HEK293 (cell line): ENCODE measurements at regions not wholly inside any gene's neighbourhood (a gene's known extent, or its start where the extent isn't known, plus 50 kb on each side); places are given as distances from the start of the nearest gene placed in this dataset.

ENCODE experiments used
- CTCF ChIA-PET: fragments of 350-600 bp; formaldehyde crosslinking; extraction: SDS; loops from one replicate; lab custom pipeline; 2021; ENCODE audit warnings: antibody characterized with exemption; lab: Yijun Ruan, JAX
- POLR2A ChIA-PET: fragments of 300-600 bp; formaldehyde crosslinking; extraction: SDS; loops from one replicate; lab custom pipeline; 2020; ENCODE audit warnings: antibody characterized with exemption, inconsistent platforms; lab: Yijun Ruan, JAX
- H3K27ac ChIP-seq: fragments of 200-500 bp; sonication (Bioruptor generic); 2 replicates; pipeline ENCODE4 v1.5.1; 2014; ENCODE audit warnings: low read depth, low read length, control low read depth, inconsistent platforms; ENCODE audit errors: extremely low read depth
- H3K36me3 ChIP-seq, 2 experiments: fragments of 200-500 bp in 1 of 2; sonication (Bioruptor generic) in 1 of 2; 1 replicate in 1 of 2; 2 replicates in 1 of 2; pipeline ENCODE4 v1.5.1; 2014 to 2017; ENCODE audit warnings: inconsistent platforms in 2 of 2, low read length in 2 of 2; ENCODE audit not compliant: control insufficient read depth in 2 of 2, insufficient read depth in 1 of 2
- H3K4me1 ChIP-seq: fragments of 200-500 bp; sonication (Bioruptor generic); 2 replicates; pipeline ENCODE4 v1.5.1; 2014; ENCODE audit warnings: mild to moderate bottlenecking, low read length, inconsistent platforms; ENCODE audit not compliant: control insufficient read depth, insufficient read depth
- H3K4me3 ChIP-seq: 2 replicates; pipeline ENCODE4 v1.5.1; 2011; ENCODE audit warnings: low read depth, mild to moderate bottlenecking, control low read depth, low read length, moderate library complexity
- H3K9me3 ChIP-seq: fragments of 200-500 bp; sonication (Bioruptor generic); 2 replicates; pipeline ENCODE4 v1.5.1; 2014; ENCODE audit warnings: low read depth, low read length, inconsistent platforms; ENCODE audit not compliant: control insufficient read depth, insufficient read depth
- EGR2 ChIP-seq: fragments of 450-650 bp; formaldehyde crosslinking; IDR thresholded peaks from 2 replicates; pipeline ENCODE4 v1.5.1; 2016; ENCODE audit warnings: low read depth, missing biosample characterization, missing genetic modification characterization
- IKZF3 ChIP-seq: fragments of 450-650 bp; IDR thresholded peaks from 2 replicates; pipeline ENCODE4 v1.5.0; 2018; ENCODE audit warnings: missing biosample characterization, mild to moderate bottlenecking, missing genetic modification characterization, moderate library complexity
- MZF1 ChIP-seq: fragments of 450-650 bp; formaldehyde crosslinking; IDR thresholded peaks from 2 replicates; pipeline ENCODE4 v1.5.1; 2017; ENCODE audit warnings: missing biosample characterization, missing genetic modification characterization, borderline replicate concordance
- TCF7L2 ChIP-seq: IDR thresholded peaks from 2 replicates; pipeline ENCODE4 v1.6.1; 2011; ENCODE audit warnings: low read depth, mild to moderate bottlenecking, inconsistent platforms, low read length, moderate library complexity, borderline replicate concordance
- ZFP41 ChIP-seq: fragments of 450-650 bp; formaldehyde crosslinking; IDR thresholded peaks from 2 replicates; pipeline ENCODE4 v1.5.1; 2016; ENCODE audit warnings: missing biosample characterization, missing genetic modification characterization, borderline replicate concordance
- ZNF133 ChIP-seq: fragments of 450-650 bp; formaldehyde crosslinking; IDR thresholded peaks from 2 replicates; pipeline ENCODE4 v1.5.1; 2016; ENCODE audit warnings: missing biosample characterization, missing genetic modification characterization
- ZNF169 ChIP-seq: fragments of 450-650 bp; formaldehyde crosslinking; IDR thresholded peaks from 2 replicates; pipeline ENCODE4 v1.5.1; 2016; ENCODE audit warnings: missing biosample characterization, missing genetic modification characterization
- ZNF18 ChIP-seq: fragments of 450-650 bp; formaldehyde crosslinking; IDR thresholded peaks from 2 replicates; pipeline ENCODE4 v1.5.1; 2016; ENCODE audit warnings: missing biosample characterization, missing genetic modification characterization
- ZNF184 ChIP-seq: fragments of 450-650 bp; IDR thresholded peaks from 2 replicates; pipeline ENCODE4 v1.5.1; 2018; ENCODE audit warnings: missing biosample characterization, mild to moderate bottlenecking, missing genetic modification characterization
- ZNF211 ChIP-seq: fragments of 450-650 bp; formaldehyde crosslinking; IDR thresholded peaks from 2 replicates; pipeline ENCODE4 v1.5.1; 2016; ENCODE audit warnings: low read depth, missing biosample characterization, missing genetic modification characterization
- ZNF24 ChIP-seq: fragments of 450-650 bp; formaldehyde crosslinking; IDR thresholded peaks from 2 replicates; pipeline ENCODE4 v1.5.1; 2016; ENCODE audit warnings: missing biosample characterization, missing genetic modification characterization
- ZNF274 ChIP-seq, 2 experiments: fragments of 200-500 bp in 1 of 2; fragments of 450-650 bp in 1 of 2; sonication (Bioruptor generic) in 1 of 2; formaldehyde crosslinking in 1 of 2; IDR thresholded peaks; 2 replicates each; pipeline versions ENCODE4 v1.5.1 to v1.6.1; 2014 to 2016; ENCODE audit warnings: borderline replicate concordance in 1 of 2, inconsistent platforms in 1 of 2, low read length in 1 of 2, missing biosample characterization in 1 of 2, missing genetic modification characterization in 1 of 2
- ZNF280C ChIP-seq: fragments of 450-650 bp; formaldehyde crosslinking; IDR thresholded peaks from 2 replicates; pipeline ENCODE4 v1.5.1; 2016; ENCODE audit warnings: missing biosample characterization, missing genetic modification characterization
- ZNF350 ChIP-seq: fragments of 450-650 bp; formaldehyde crosslinking; IDR thresholded peaks from 2 replicates; pipeline ENCODE4 v1.5.0; 2017; ENCODE audit warnings: missing biosample characterization, mild to moderate bottlenecking, missing genetic modification characterization
- ZNF37A ChIP-seq: fragments of 450-650 bp; IDR thresholded peaks from 2 replicates; pipeline ENCODE4 v1.5.1; 2018; ENCODE audit warnings: missing biosample characterization, missing genetic modification characterization
- ZNF548 ChIP-seq: fragments of 450-650 bp; formaldehyde crosslinking; IDR thresholded peaks from 2 replicates; pipeline ENCODE4 v1.5.1; 2016; ENCODE audit warnings: missing biosample characterization, missing genetic modification characterization
- ZNF677 ChIP-seq: fragments of 450-650 bp; IDR thresholded peaks from 2 replicates; pipeline ENCODE4 v1.5.0; 2018; ENCODE audit warnings: missing biosample characterization, mild to moderate bottlenecking, missing genetic modification characterization, moderate library complexity
- ZNF785 ChIP-seq: fragments of 450-650 bp; formaldehyde crosslinking; IDR thresholded peaks from 2 replicates; pipeline ENCODE4 v1.5.1; 2016; ENCODE audit warnings: missing biosample characterization, missing genetic modification characterization

GRCh38 chr2:380221-380620 is 92.3 kb upstream of the ALKAL2 start:
- CTCF ChIA-PET = no interaction called here

GRCh38 chr2:379778-380177 is 91.9 kb upstream of the ALKAL2 start:
- no peaks in the 10 kb centered on the region for H3K36me3 ChIP-seq
- H3K4me1 ChIP-seq = no peaks in the 10 kb centered on the region; the same call in 1 of the 2 replicates
- H3K27ac ChIP-seq = no peak overlapping the region
- no peak for TF ChIP-seq ZFP41
- no peak for TF ChIP-seq ZNF169 (tag by site-specific recombination)
- no peak for TF ChIP-seq IKZF3 (tag by site-specific recombination)
- TF ChIP-seq ZNF350 (tag by site-specific recombination) = no peak
- no peak for TF ChIP-seq ZNF677 (tag by site-specific recombination)
- TF ChIP-seq ZNF280C (tag by site-specific recombination) = no peak
- ChIA-PET CTCF (no interaction called here), POLR2A (interaction anchor here (0.6 kb wide), 1 partner anchor 298 kb away, joined by 4 read pairs; no protein-coding TSS in a partner anchor)
- no peaks in the 10 kb centered on the region for H3K9me3 ChIP-seq
- no peak overlapping the region for H3K4me3 ChIP-seq

More at GRCh38 chr2:380221-380620, 92.3 kb upstream of the ALKAL2 start:
- H3K9me3 ChIP-seq = no peaks in the 10 kb centered on the region
- no peaks in the 10 kb centered on the region; the same call in 1 of the 2 replicates for H3K4me1 ChIP-seq
- no peak overlapping the region for H3K4me3 ChIP-seq
- H3K27ac ChIP-seq = no peak overlapping the region
- H3K36me3 ChIP-seq = no peaks in the 10 kb centered on the region
- POLR2A ChIA-PET = interaction anchor here (0.6 kb wide), 1 partner anchor 298 kb away, joined by 4 read pairs; no protein-coding TSS in a partner anchor
- TF ChIP-seq ZNF785 (no peak), TCF7L2 (no peak), ZNF18 (tag by site-specific recombination) (no peak), IKZF3 (tag by site-specific recombination) (no peak)

GRCh38 chr2:378364-378763 is 90.5 kb upstream of the ALKAL2 start:
- TF ChIP-seq ZNF211 (tag by site-specific recombination) = no peak
- no peak for TF ChIP-seq MZF1 (tag by site-specific recombination)
- no peak for TF ChIP-seq ZNF184 (tag by site-specific recombination)
- TF ChIP-seq ZNF274 (IDR thresholded peaks at IDR 0.05; ENCODE audit: low read length) = no peak
- TF ChIP-seq ZNF274 (tag by site-specific recombination; IDR thresholded peaks at IDR 0.05; ENCODE audit: borderline replicate concordance) = no peak
- no peak for TF ChIP-seq ZNF133
- no peak for TF ChIP-seq ZNF24 (tag by site-specific recombination)
- no peak for TF ChIP-seq EGR2 (tag by site-specific recombination)
- TF ChIP-seq ZNF548 (tag by site-specific recombination) = no peak
- no peak for TF ChIP-seq ZNF37A (tag by site-specific recombination)

More at GRCh38 chr2:378364-378763, 90.5 kb upstream of the ALKAL2 start:
- POLR2A ChIA-PET = no interaction called here
- no peaks in the 10 kb centered on the region for H3K9me3 ChIP-seq
- no peak overlapping the region for H3K27ac ChIP-seq
- H3K4me1 ChIP-seq = no peaks in the 10 kb centered on the region
- H3K36me3 ChIP-seq = no peaks in the 10 kb centered on the region
- H3K4me3 ChIP-seq = no peak overlapping the region
- CTCF ChIA-PET = no interaction called here
